Mammary epithelial cell (primary cell): ENCODE measurements at regions not wholly inside any gene's neighbourhood (a gene's known extent, or its start where the extent isn't known, plus 50 kb on each side); places are given as distances from the start of the nearest gene placed in this dataset.
"Not testable (repeated sequence)": the region's sequence is repeated elsewhere in the genome, so short reads cannot be mapped to it uniquely, and the experiment has no call there.

ENCODE experiments used
- EZH2 ChIP-seq: IDR thresholded peaks from 2 replicates; pipeline ENCODE4 v1.6.1; 2012; ENCODE audit warnings: low read length, inconsistent platforms, borderline replicate concordance
- TF ChIP-seq, protein P1 (sequence below), 2 donors: IDR thresholded peaks in 1 of 2; conservative IDR thresholded peaks in 1 of 2; 2 replicates each; pipeline ENCODE4 v1.5.1; 2011 to 2012; ENCODE audit warnings: inconsistent platforms in 2 of 2, low read length in 2 of 2, mild to moderate bottlenecking in 2 of 2, control low read depth in 1 of 2, low read depth in 1 of 2; ENCODE audit not compliant: insufficient read depth in 1 of 2; ENCODE audit errors: extremely low read depth in 1 of 2

DNA sequence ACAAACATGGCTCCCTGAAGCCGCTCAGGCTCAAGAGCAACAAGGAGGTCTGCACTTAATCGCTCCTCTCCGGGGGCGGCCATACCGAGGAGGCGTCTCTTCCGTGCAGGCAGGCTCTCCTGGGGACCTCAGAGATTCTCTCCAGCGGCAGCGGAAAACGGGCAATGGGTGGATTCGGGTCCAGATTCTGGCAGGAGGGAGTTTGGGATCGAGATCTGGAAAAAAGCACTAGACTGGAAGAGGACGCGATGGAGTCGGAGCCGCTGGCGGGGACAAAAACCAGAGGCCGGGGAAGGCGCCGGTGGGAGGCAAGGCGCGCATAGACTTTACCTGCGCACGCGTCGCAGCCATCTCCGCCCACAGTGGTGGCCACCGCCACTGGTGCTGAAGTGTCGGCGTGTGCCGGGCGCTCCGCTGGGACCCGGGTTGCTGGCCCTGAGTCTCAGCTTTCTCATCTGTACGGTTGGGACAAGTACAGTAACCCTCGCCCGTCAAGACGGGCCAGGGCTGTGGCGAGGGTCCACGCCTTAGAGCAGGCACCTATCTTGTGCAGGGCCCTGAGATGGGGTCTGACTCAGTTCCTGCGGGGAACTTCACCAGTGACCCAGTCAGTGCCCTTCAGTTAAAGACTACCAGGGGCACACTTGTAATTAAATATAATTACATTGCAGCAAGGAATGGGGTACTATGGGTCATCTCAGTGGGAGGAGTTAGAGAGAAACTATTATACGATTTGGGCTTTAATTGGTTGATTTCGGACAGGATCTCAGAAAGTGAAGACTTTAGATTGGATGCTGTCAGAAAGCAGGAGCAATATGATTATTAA, 454.1 kb downstream of the SPATA31A1 start:
- TF ChIP-seq, protein P1, sequence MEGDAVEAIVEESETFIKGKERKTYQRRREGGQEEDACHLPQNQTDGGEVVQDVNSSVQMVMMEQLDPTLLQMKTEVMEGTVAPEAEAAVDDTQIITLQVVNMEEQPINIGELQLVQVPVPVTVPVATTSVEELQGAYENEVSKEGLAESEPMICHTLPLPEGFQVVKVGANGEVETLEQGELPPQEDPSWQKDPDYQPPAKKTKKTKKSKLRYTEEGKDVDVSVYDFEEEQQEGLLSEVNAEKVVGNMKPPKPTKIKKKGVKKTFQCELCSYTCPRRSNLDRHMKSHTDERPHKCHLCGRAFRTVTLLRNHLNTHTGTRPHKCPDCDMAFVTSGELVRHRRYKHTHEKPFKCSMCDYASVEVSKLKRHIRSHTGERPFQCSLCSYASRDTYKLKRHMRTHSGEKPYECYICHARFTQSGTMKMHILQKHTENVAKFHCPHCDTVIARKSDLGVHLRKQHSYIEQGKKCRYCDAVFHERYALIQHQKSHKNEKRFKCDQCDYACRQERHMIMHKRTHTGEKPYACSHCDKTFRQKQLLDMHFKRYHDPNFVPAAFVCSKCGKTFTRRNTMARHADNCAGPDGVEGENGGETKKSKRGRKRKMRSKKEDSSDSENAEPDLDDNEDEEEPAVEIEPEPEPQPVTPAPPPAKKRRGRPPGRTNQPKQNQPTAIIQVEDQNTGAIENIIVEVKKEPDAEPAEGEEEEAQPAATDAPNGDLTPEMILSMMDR (conservative IDR thresholded peaks at IDR 0.05 in 1 of 2, IDR thresholded peaks at IDR 0.05 in 1 of 2; ENCODE audit: extremely low read depth in 1 of 2, insufficient read depth in 1 of 2, low read depth in 1 of 2, low read length in 2 of 2) = not testable (repeated sequence)
- not testable (repeated sequence) for TF ChIP-seq EZH2
